IMR-90 (cell line): ENCODE measurements at regions not wholly inside any gene's neighbourhood (a gene's known extent, or its start where the extent isn't known, plus 50 kb on each side); places are given as distances from the start of the nearest gene placed in this dataset.

ENCODE experiments used
- ATAC-seq: fragments of 200-7000 bp; cut with Tn5 transposase; 2 replicates; pipeline ENCODE4 v1.9.1; 2020; ENCODE audit warnings: low read depth, mild to moderate bottlenecking, moderate library complexity
- BruUV-seq: library from RNA; stranded (reverse); fragments of 400-500 nt; replicated peaks from 2 replicates; lab custom pipeline; 2021; lab: Mats Ljungman, UMichigan
- CTCF ChIA-PET: fragments of 300-600 bp; formaldehyde crosslinking; extraction: SDS; loops from one replicate; lab custom pipeline; 2021; ENCODE audit warnings: antibody characterized with exemption; lab: Yijun Ruan, JAX
- POLR2A ChIA-PET: fragments of 300-600 bp; sonication (Branson Sonifier 250); formaldehyde crosslinking; loops from one replicate; lab custom pipeline; 2022; ENCODE audit warnings: antibody characterized with exemption; ENCODE audit not compliant: unreplicated experiment; lab: Charles Lee
- DNase-seq: peaks from one replicate; pipeline ENCODE4 v3.0.0; 2013
- H2AFZ ChIP-seq: replicated peaks from 2 replicates; pipeline ENCODE3; 2013; ENCODE audit warnings: low read length, mild to moderate bottlenecking; ENCODE audit not compliant: poor library complexity
- H2AK5ac ChIP-seq: 2 replicates; pipeline ENCODE4 v1.6.1; 2013; ENCODE audit warnings: low read depth, low read length, inconsistent platforms
- H2AK9ac ChIP-seq: replicated peaks from 2 replicates; pipeline ENCODE3; 2013; ENCODE audit warnings: mild to moderate bottlenecking, low read depth, low read length, moderate library complexity; ENCODE audit not compliant: poor library complexity
- H2BK120ac ChIP-seq: 2 replicates; pipeline ENCODE4 v1.6.1; 2013; ENCODE audit warnings: low read depth, low read length, inconsistent platforms
- H2BK15ac ChIP-seq: 3 replicates; pipeline ENCODE4 v1.6.1; 2013; ENCODE audit warnings: low read depth, low read length, inconsistent platforms
- H2BK20ac ChIP-seq: 2 replicates; pipeline ENCODE4 v1.6.1; 2013; ENCODE audit warnings: low read depth, mild to moderate bottlenecking, inconsistent platforms, low read length, moderate library complexity
- H2BK5ac ChIP-seq: 2 replicates; pipeline ENCODE4 v1.6.1; 2013; ENCODE audit warnings: mild to moderate bottlenecking, low read depth, low read length, inconsistent platforms; ENCODE audit not compliant: poor library complexity, severe bottlenecking
- H3K14ac ChIP-seq: replicated peaks from 2 replicates; pipeline ENCODE4 v1.6.1; 2013; ENCODE audit warnings: low read depth, low read length, inconsistent platforms
- H3K18ac ChIP-seq: 2 replicates; pipeline ENCODE4 v1.6.1; 2013; ENCODE audit warnings: low read depth, low read length, control low read depth
- H3K23ac ChIP-seq: 2 replicates; pipeline ENCODE4 v1.6.1; 2013; ENCODE audit warnings: low read depth, low read length, inconsistent platforms
- H3K27ac ChIP-seq: 2 replicates; pipeline ENCODE4 v1.5.1; 2013; ENCODE audit warnings: mild to moderate bottlenecking, control low read depth, low read length; ENCODE audit not compliant: insufficient read depth
- H3K27me3 ChIP-seq: 2 replicates; pipeline ENCODE4 v1.6.1; 2013; ENCODE audit warnings: low read length; ENCODE audit not compliant: control insufficient read depth, insufficient read depth
- H3K36me3 ChIP-seq: 2 replicates; pipeline ENCODE4 v1.6.1; 2013; ENCODE audit warnings: low read length, mixed read lengths; ENCODE audit not compliant: control insufficient read depth, insufficient read depth
- H3K4ac ChIP-seq: 2 replicates; pipeline ENCODE4 v1.6.1; 2013; ENCODE audit warnings: low read depth, low read length, inconsistent platforms
- H3K4me1 ChIP-seq: 2 replicates; pipeline ENCODE4 v1.6.1; 2013; ENCODE audit warnings: low read length, mixed read lengths; ENCODE audit not compliant: control insufficient read depth, insufficient read depth
- H3K4me2 ChIP-seq: 2 replicates; pipeline ENCODE4 v1.6.1; 2013; ENCODE audit warnings: low read depth, mild to moderate bottlenecking, control low read depth, low read length, moderate library complexity
- H3K4me3 ChIP-seq: 2 replicates; pipeline ENCODE4 v1.5.1; 2013; ENCODE audit warnings: low read depth, mild to moderate bottlenecking, control low read depth, low read length, moderate library complexity; ENCODE audit not compliant: insufficient read depth
- H3K56ac ChIP-seq: 2 replicates; pipeline ENCODE4 v1.6.1; 2013; ENCODE audit warnings: low read length, inconsistent platforms; ENCODE audit not compliant: insufficient read depth; ENCODE audit errors: extremely low read depth
- H3K79me1 ChIP-seq, 2 experiments: 2 replicates each; pipeline ENCODE4 v1.6.1; 2013; ENCODE audit warnings: low read length in 2 of 2, inconsistent platforms in 1 of 2, low read depth in 1 of 2
- H3K9ac ChIP-seq: 2 replicates; pipeline ENCODE4 v1.6.1; 2013; ENCODE audit warnings: low read depth, low read length, control low read depth
- H3K9me1 ChIP-seq: 2 replicates; pipeline ENCODE4 v1.6.1; 2013; ENCODE audit warnings: low read length, inconsistent platforms; ENCODE audit not compliant: insufficient read depth
- H3K9me3 ChIP-seq: 2 replicates; pipeline ENCODE4 v1.6.1; 2013; ENCODE audit warnings: low read length; ENCODE audit not compliant: control insufficient read depth, insufficient read depth
- H4K20me1 ChIP-seq: 2 replicates; pipeline ENCODE4 v1.6.1; 2013; ENCODE audit warnings: low read length, inconsistent platforms; ENCODE audit not compliant: insufficient read depth
- H4K5ac ChIP-seq: 2 replicates; pipeline ENCODE4 v1.6.1; 2013; ENCODE audit warnings: mild to moderate bottlenecking, low read depth, low read length, control low read depth
- H4K8ac ChIP-seq, 2 experiments: 2 replicates each; pipeline ENCODE4 v1.6.1; 2013; ENCODE audit warnings: low read depth in 2 of 2, low read length in 2 of 2, control low read depth in 1 of 2, inconsistent platforms in 1 of 2
- H4K91ac ChIP-seq: 2 replicates; pipeline ENCODE4 v1.6.1; 2013; ENCODE audit warnings: low read depth, low read length, inconsistent platforms; ENCODE audit not compliant: insufficient read depth
- BHLHE40 ChIP-seq: fragments of 150-350 bp; IDR thresholded peaks from 2 replicates; pipeline ENCODE4 v1.6.1; 2016; ENCODE audit warnings: mild to moderate bottlenecking, low read depth, low read length
- CEBPB ChIP-seq: IDR thresholded peaks from 2 replicates; pipeline ENCODE4 v1.6.1; 2012; ENCODE audit warnings: low read depth, low read length, improper control_type of control experiment
- FOS ChIP-seq: fragments of 150-350 bp; IDR thresholded peaks from 2 replicates; pipeline ENCODE4 v1.6.1; 2016; ENCODE audit warnings: low read depth, low read length
- NFE2L2 ChIP-seq: fragments of 150-350 bp; IDR thresholded peaks from 2 replicates; pipeline ENCODE4 v1.6.1; 2016; ENCODE audit warnings: low read depth, mild to moderate bottlenecking, low read length
- RAD21 ChIP-seq: IDR thresholded peaks from 2 replicates; pipeline ENCODE4 v1.6.1; 2012; ENCODE audit warnings: low read length, improper control_type of control experiment
- RFX5 ChIP-seq: IDR thresholded peaks from 2 replicates; pipeline ENCODE4 v1.8.0; 2012; ENCODE audit warnings: low read depth, mild to moderate bottlenecking, low read length, moderate library complexity
- WGBS, 2 experiments: methylation state at CpG; one replicate each; pipeline versions ENCODE4 v1.1.5 to v1.1.7; 2013; ENCODE audit warnings: missing lambda C conversion rate in 2 of 2; ENCODE audit not compliant: insufficient read length in 1 of 2; ENCODE audit errors: extremely low coverage in 2 of 2; 5-methylcytosine and 5-hydroxymethylcytosine counted together
- dilution Hi-C: fragments of 300-500 bp; cut with HindIII; formaldehyde crosslinking; loops from one replicate; pipeline ENCODE4 v1.14.3; 2018; ENCODE audit warnings: low sequenced_read_pairs; ENCODE audit not compliant: unreplicated experiment
- in situ Hi-C: fragments of 300-500 bp; cut with MboI; formaldehyde crosslinking; loops from 3 replicates; pipeline ENCODE4 v1.14.3; 2019; ENCODE audit warnings: low sequenced_read_pairs, inconsistent platforms, mixed read lengths
- intact Hi-C: fragments of 100-400 bp; cut with micrococcal nuclease; formaldehyde crosslinking; loops from 2 replicates; pipeline ENCODE4 v1.10.0; 2022
- TF ChIP-seq, protein P1 (sequence below): fragments of 150-350 bp; IDR thresholded peaks from 2 replicates; pipeline ENCODE4 v1.6.1; 2017; ENCODE audit warnings: mild to moderate bottlenecking, antibody characterized with exemption, low read length, low read depth

DNA sequence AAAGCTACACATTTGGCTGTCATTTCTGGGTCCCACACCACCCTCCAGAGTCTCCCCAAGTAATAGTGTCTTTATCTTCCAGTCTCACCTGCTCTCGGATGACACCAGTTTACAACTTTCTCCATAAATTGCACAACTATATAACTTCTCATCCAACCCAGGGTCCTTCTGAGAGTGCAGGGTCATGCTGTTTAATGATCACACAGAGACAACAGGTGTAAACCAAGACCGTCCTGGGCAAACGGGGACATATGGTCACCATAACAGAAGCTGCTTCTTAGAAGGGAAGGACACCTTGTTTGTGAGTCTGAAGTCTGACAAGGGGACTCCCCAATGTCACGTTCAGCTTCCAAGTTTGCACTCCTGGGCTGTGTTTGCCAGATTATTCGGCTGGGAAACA, 74.3 kb downstream of the MAP1LC3B2 start:
- intact Hi-C loops (no loop called here), in situ Hi-C loops (no loop called here), dilution Hi-C loops (no loop called here)
- Histone ChIP-seq H2AK9ac (no peak overlapping the region), H3K4ac (no peak overlapping the region), H4K5ac (no peak overlapping the region), H2BK5ac (no peak overlapping the region), H3K36me3 (no peaks in the 10 kb centered on the region), H3K27me3 (peaks cover 32% of the 10 kb centered on the region), H4K91ac (no peak overlapping the region), H2BK15ac (no peak overlapping the region), H2AFZ (no peak overlapping the region), H3K18ac (no peak overlapping the region), H3K56ac (no peak overlapping the region), H2AK5ac (no peak overlapping the region), H4K8ac (no peak overlapping the region), H2BK20ac (no peak overlapping the region), H3K9me1 (no peaks in the 10 kb centered on the region), H4K20me1 (no peaks in the 10 kb centered on the region), H3K27ac (no peak overlapping the region), H2BK120ac (no peak overlapping the region), H3K4me1 (no peaks in the 10 kb centered on the region), H3K14ac (no peak overlapping the region), H3K9ac (no peak overlapping the region), H3K79me1 (no peaks in the 10 kb centered on the region), H3K23ac (no peak overlapping the region), H3K9me3 (no peaks in the 10 kb centered on the region), H3K4me3 (no peak overlapping the region), H3K4me2 (no peak overlapping the region)
- ATAC-seq (no peak), DNase-seq (no peak)
- 67% methylated on average over 4 of the region's 5 CpGs; no CpG with 5 or more reads in 1 of the 2 experiments for WGBS, 2 experiments
- TF ChIP-seq BHLHE40: no peak
- no peak for TF ChIP-seq NFE2L2
- TF ChIP-seq FOS: no peak
- TF ChIP-seq RFX5: no peak
- TF ChIP-seq RAD21: no peak
- TF ChIP-seq, protein P1, sequence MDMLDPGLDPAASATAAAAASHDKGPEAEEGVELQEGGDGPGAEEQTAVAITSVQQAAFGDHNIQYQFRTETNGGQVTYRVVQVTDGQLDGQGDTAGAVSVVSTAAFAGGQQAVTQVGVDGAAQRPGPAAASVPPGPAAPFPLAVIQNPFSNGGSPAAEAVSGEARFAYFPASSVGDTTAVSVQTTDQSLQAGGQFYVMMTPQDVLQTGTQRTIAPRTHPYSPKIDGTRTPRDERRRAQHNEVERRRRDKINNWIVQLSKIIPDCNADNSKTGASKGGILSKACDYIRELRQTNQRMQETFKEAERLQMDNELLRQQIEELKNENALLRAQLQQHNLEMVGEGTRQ: no peak
- TF ChIP-seq CEBPB: no peak
- no TSS peak for BruUV-seq
- ChIA-PET CTCF (no interaction called here), POLR2A (no interaction called here)
